Cerebellar cortex (tissue), 1 donor: ENCODE measurements at regions not wholly inside any gene's neighbourhood (a gene's known extent, or its start where the extent isn't known, plus 50 kb on each side); places are given as distances from the start of the nearest gene placed in this dataset.

Experiments
- DNase-seq: peaks from one replicate; pipeline ENCODE4 v3.0.0-alpha.2; 2015; ENCODE audit warnings: low spot score

DNA sequence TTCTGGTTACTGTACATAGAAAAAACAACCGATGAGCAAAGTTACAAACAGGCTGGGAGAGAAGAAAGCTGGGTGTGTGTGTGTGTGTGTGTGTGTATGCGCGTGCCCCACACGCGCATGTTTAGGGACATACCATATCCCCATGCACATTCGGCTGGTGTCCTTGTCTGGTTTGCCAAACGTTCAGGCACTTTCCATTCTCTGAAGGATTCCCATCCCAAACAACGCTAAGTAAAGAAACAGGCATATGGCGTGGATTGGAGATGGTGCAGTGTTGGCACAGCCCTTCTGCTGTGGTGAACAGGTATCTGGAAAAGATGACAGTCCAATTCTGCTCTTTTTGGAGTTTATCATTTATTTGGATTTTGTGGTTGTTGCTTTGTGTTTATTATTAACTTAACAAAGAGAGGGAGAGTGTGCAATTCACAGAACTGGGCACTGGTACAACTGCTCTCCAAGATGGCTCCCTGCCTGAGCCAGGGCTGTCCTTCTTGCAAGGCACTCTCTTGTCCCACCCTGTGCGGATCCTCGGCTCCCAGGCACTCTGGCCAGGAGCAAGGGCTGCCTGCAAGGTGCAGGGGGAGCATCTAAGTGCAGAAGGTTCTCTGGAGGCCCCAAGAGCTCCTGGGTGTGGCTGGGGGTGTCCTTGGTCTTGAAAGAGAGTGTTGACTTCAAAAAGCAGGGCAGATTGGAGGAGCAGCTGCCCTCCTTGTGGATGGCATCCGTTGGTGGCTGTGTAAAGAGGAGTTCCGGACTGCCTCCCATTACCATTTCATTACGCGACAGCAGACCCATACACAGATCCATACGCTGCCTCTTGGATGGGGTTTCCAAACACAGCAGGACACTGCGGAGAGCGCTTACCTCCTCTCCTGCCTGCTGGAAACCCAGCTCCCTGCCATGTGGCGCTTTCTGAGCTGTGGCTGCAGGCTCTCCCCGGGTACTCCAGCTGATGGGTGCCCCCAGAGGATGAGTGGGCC, 263.1 kb downstream of the ZNF536 start:
- peak; percentile 87 for DNase-seq

DNA sequence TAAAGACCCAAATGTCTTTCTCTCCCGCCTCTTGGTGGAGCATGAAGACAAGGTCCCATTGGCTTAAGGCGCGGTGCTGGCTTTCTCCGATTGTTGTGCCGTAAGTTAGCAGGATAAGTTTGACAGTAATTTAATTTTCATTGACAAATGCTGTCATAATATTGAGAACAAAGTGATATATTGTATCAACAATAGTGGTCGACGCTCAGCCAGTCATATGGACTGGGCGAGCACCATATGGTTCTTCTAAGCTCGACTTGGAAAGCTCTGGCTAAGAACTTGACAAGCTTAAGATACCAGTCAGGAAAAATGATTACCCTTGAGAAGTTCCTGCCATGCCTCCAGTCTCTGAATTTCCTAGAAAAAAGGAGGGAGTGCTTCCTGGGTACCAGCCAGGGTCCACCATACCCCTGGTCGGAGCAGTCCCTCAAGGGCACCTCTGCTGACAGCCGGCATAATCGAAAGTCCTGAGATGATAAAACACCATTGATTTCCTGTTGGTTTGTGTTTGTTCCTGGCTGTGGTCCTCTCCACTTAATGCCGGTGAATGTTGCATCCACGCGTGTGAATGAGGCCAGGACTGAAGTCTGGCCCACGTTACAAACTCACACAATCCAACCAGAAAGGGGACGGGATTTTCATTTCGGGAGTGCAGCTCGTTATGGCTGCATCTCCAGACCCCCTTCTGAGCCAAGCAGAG, 262.1 kb downstream of the ZNF536 start:
- DNase-seq: no peak

DNA sequence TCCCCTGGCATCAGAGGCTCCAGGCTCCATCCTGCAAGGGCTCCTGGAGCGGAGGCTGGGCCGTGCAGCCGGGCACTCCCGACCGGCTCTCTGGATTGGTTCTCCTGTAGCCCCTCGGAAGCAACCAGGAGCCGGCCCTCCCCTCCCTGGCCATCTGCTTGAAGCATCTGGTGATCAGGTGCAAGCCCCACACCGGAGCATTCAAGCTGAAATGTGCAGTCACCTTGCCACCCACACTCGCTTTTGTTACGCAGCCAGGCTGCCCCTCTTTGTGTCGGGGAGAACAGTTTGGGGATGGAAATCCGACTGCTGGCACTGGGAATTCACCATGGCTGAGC, 258.8 kb downstream of the ZNF536 start:
- DNase-seq: peak; percentile 97

DNA sequence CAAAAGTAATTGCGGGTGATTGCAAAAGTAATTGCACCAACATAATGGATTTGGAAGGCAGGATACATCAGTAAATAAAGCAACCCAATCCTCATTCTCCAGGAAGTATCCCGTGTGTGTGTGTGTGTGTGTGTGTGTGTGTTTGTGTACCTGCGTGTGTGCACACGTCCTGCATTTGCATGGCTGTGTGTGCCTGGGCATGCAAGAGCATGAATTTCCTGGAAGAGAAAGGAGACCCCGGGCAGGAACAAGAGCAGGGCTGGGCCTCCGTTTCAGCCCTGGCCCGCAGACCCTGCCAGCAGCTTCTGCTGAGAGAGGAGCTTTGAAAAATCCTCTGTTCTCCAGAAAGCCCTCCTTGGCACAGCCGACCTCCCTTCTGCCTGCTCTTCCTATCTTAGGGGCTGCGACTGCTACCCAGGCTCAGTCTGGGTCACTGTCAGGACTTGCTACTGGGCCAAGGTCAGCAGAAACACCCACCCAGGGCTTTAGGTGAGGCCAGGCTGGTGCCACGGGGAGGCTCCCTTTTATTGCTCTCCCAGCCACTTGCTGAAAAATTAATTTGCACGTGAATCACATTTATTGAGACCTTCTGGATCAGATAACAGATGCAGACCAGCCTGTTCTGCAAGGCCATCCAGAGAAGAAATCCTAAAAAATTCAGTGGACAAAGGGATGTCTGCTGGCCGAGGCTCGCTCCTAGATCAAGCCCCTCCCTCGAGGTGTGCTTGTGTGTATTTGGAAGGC, 258.3 kb downstream of the ZNF536 start:
- peak; percentile 52 for DNase-seq

DNA sequence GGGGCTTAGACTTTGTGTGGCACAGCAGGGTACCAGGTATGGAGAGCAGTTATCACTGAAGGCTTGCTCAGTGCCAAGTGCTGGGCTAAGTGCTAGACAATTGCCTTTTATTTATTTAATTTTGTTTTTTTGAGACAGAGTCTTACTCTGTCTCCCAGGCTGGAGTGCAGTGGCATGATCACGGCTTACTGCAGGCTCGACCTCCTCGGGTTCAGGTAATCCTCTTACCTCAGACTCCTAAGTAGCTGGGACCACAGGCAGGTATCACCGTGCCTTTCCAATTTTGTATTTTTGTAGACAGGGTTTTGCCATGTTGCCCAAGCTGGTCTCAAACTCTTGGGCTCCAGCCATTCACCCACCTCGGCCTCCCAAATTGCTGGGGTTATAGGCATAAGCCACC, 256.9 kb downstream of the ZNF536 start:
- no peak for DNase-seq

DNA sequence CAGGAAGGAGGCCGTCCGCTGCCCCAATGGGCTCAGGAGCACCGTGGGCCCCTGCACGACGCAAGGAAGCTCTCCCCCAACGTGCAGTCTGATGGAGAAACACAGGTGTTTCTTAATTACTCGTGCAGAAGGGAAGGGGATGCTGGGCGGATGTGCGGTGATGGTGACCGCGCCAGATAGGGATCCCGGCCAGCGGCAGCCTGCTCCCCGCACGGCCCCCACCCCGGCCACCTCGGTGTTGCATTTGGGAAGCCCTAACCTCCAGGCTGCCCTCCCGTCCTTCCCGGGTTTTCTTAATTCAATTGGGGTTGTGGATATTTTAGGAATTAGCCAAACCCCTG, 254.4 kb downstream of the ZNF536 start:
- no peak for DNase-seq

DNA sequence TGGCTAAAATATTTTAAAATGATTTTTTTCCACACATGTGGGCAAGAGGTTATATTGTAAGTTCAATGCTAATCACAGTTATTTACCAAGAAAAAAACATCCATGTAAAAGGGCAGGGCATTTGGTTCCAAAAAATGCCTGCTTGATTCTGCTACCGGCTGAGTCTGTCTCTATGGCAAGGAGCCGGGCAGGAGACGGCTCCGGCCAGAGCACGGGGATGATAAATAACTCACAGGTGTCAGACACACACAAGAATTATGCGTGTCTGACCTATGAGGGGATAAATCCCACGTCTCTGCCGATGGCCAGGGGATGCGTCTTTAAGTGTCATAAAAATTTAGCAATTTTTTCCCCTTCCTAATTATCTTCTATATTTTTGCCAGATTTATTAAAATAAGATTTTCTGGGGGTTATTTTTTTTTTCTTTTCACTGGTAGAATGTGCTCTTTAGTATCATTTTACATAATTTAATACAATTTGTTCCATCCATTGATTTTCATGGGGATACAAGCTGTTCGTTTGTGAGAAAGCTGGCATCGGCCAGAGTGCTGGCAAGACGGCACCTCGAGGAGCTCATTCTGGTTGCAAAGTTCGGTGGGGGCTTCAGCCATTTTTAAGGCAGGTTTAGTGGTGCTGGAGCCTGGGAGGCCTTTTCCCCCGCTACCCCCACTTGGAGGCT, 253.9 kb downstream of the ZNF536 start:
- DNase-seq: peak; percentile 60

DNA sequence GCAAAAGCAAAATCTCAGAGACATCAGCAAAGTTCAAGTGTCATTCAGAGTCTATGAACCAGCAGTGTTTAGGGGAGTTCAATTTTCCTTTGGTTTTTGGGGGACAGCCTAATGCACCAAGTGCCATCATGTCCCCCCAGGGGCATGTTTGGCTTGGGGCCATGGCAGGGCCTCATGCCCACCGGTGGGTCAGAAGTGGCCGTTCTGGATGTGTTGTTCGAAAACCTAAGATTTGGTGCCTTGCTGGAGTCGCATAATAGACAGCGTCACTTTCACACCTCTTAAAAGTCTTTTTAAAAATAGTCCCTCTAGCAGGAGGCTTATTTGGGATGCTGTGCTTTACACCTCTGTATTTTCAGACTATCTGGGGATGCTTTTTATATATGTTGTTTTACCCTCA, 250.1 kb downstream of the ZNF536 start:
- DNase-seq: no peak

DNA sequence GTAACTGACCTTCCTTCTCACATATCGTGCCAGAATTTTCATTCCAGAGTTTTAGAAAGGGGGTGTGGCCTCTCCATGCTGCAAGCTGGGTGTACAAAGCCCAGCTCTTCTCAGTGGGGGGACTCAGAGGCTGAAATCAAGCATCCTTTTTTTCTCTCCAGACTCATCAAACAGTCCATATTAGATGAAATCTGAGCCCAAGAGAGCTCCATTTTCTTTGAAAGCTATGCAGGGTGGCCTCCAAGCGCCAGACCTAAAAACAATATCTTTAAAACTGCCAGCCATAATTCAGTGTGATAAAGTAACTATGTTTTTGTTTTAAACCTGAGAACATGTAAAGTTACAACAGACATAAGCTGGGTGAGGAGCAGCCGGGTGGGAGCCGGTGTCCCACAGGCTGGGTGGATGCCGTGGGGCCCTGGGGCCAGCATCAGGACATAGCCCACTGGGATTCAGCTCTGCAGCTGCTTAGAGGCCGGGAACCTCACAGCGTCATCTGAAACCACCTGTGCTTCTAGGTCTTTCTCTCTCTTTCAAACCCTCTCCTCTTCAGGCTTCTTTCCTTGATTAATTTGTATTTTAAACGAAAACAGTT, 249.2 kb downstream of the ZNF536 start:
- no peak for DNase-seq

DNA sequence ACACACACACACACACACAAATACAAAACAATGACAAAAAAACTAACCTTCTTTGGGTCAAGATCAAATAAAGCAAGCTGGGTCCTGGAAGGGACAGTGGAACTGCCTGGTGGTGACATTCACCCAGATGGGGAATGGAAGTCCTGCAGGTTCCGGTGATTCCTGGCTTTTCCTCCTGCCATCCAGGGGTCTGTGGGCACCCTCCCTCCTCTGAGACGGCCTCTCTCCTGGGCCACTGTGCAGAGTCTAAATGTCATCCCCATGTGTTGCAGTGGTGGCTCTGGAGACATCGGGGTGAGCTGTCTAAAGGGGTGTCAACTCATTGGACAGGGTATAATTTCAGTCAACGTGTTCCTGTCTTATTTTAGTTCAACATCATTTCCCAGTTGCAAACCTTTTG, 248.2 kb downstream of the ZNF536 start:
- DNase-seq: no peak

DNA sequence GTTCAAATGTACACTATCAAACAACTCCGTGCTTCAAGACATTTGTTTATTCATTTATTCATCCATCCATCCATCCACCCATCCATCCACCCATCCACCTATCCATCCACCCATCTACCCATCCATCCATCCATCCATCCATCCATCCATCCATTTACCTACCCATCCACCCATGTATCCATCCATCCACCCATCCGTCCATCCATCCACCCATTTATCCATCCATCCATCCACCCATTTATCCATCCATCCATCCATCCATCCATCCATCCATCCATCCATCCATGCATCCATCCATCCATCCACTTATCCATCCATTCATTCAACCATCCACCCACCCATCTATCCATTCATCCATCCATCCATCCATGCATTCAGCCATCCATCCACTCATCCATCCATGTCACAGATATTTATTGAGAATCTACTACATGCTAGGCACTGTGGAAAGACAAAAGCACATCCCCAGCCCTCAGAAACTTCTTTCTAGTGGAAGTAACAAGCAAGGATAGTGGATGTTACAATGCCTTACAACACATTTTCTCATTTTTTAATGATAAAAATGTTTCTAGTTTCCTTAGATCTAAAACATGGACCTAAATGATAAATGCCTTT, 237.6 kb downstream of the ZNF536 start:
- no peak for DNase-seq

DNA sequence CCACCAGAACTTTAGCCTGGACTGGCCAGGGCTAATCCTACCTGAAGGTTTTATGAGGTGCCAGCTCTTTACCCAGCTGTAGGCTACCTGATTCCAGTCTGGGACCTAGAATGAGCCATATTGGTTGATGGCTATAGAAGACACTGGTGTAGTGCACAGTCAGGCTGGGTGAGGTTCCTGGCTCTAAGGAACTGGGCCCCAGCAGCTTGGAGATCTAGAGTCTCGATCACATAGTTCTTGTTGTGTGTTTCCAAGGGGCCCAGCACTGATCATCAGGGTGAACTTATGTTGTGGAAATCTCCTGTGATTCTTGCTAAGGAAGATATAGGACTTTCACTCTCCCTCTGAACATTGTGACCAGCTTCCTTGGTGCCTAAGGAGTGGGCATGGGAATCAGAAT, 236.3 kb downstream of the ZNF536 start:
- no peak for DNase-seq
